ENCODE measurements at regions not wholly inside any gene's neighbourhood (a gene's known extent, or its start where the extent isn't known, plus 50 kb on each side); places are given as distances from the start of the nearest gene placed in this dataset.
A peak's percentile ranks its signal among the peaks of the same experiment; 100 is the strongest.

DNA sequence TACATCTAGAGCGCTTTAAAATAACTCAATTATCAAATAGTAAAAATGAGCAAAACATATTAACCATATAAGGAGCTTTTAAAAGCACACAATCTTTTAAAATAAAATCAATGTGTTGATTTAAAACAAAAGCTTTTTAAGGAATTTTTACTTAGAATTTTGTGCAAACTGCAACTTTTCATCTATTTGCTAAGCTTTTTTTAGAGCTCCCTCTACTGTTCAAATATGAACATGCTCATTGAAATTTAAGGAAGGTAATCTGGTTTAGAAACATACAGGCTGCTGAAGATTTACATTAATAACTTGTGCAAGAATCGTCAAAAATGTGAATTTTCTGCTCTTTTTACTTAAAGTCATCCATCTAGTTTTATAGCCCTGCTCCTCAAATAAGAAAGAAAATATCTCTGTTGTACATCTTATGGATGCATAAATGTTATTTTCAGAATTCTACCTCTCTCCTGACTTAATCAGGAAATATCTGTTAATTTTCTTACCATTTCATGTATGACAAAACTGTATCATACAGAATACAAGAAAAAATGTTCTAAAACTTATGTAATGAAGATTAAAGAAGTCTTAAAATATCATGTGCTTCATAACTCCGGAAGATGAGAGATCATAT, 469.4 kb upstream of the ROBO2 start:
- Histone ChIP-seq H3K27me3 (no peaks in the 10 kb centered on the region), H3K4me1 (no peaks in the 10 kb centered on the region), H3K9me3 (no peaks in the 10 kb centered on the region), H3K36me3 (ENCODE audit: low read depth, missing control alignments) (no peaks in the 10 kb centered on the region), H3K27ac (no peak overlapping the region), H3K4me3 (no peak overlapping the region)
- TF ChIP-seq POLR2A (IDR thresholded peaks at IDR 0.05) (no peak), CTCF (IDR thresholded peaks at IDR 0.05) (peak in 2 of 3 experiments; percentile 14 to 44)
- DNase-seq = no peak
- intact Hi-C loops (cut with DNase I; ENCODE audit: low total_unique reads) = no loop called here
- WGBS, 2 donors = 69 to 70% methylated on average over 3 of the region's 3 CpGs

GRCh38 chr3:76576201-76576600, 463.7 kb upstream of the ROBO2 start:
- H3K27me3 ChIP-seq = no peaks in the 10 kb centered on the region
- 90 to 96% methylated on average over 2 of the region's 2 CpGs for WGBS, 2 donors
- no peak for DNase-seq
- no peaks in the 10 kb centered on the region for H3K36me3 ChIP-seq (ENCODE audit: low read depth, missing control alignments)
- intact Hi-C loops (cut with DNase I; ENCODE audit: low total_unique reads) = no loop called here
- TF ChIP-seq POLR2A (IDR thresholded peaks at IDR 0.05) = no peak
- no peak for TF ChIP-seq CTCF (IDR thresholded peaks at IDR 0.05)
- H3K9me3 ChIP-seq = no peaks in the 10 kb centered on the region
- H3K27ac ChIP-seq = no peak overlapping the region
- no peak overlapping the region for H3K4me3 ChIP-seq
- peaks cover 2% of the 10 kb centered on the region for H3K4me1 ChIP-seq

DNA sequence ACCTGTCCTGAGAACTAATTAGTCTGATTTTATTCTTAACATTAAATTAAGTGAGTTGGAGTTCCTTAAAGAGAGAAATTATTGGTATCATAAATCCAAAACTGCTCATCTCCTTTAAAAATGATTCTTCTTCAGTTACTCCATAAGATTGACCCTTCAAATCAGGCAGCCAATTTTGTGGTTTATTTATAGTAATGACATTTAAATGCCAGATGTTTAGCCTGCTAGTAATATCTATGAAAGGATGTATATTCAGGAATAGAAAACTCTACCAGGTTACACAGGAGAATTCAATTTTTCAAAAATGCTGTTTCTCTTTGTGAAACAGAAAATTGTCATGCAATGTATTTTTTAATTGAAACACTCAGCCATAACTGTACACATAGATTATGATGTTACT, 457.8 kb upstream of the ROBO2 start:
- no peak for DNase-seq
- no peaks in the 10 kb centered on the region for H3K36me3 ChIP-seq (ENCODE audit: low read depth, missing control alignments)
- no peaks in the 10 kb centered on the region for H3K9me3 ChIP-seq
- H3K27me3 ChIP-seq = no peaks in the 10 kb centered on the region
- H3K4me1 ChIP-seq = peaks cover 3% of the 10 kb centered on the region
- no peak overlapping the region for H3K4me3 ChIP-seq
- no peak overlapping the region for H3K27ac ChIP-seq
- no peak for TF ChIP-seq POLR2A (IDR thresholded peaks at IDR 0.05)
- TF ChIP-seq CTCF (IDR thresholded peaks at IDR 0.05) = no peak
- intact Hi-C loops (cut with DNase I; ENCODE audit: low total_unique reads) = no loop called here

GRCh38 chr3:76582632-76583378, 457.1 kb upstream of the ROBO2 start:
- no peaks in the 10 kb centered on the region for H3K27me3 ChIP-seq
- TF ChIP-seq CTCF (IDR thresholded peaks at IDR 0.05) = no peak
- no peak for TF ChIP-seq POLR2A (IDR thresholded peaks at IDR 0.05)
- peaks cover 3% of the 10 kb centered on the region for H3K4me1 ChIP-seq
- H3K4me3 ChIP-seq = no peak overlapping the region
- H3K36me3 ChIP-seq (ENCODE audit: low read depth, missing control alignments) = no peaks in the 10 kb centered on the region
- WGBS, 2 donors = 73 to 79% methylated on average over 5 of the region's 5 CpGs
- intact Hi-C loops (cut with DNase I; ENCODE audit: low total_unique reads) = no loop called here
- no peak for DNase-seq
- H3K27ac ChIP-seq = no peak overlapping the region
- H3K9me3 ChIP-seq = no peaks in the 10 kb centered on the region

Measured in testis (tissue), 2 donors.